Activated CD4-positive, alpha-beta T cell treated with anti-CD3 and anti-CD28 coated beads, Interleukin-2, amount 10 ng/mL, durations not matched to agents 24 days and 14 days (primary cell): ENCODE measurements at regions not wholly inside any gene's neighbourhood (a gene's known extent, or its start where the extent isn't known, plus 50 kb on each side); places are given as distances from the start of the nearest gene placed in this dataset.
"Not testable (repeated sequence)": the region's sequence is repeated elsewhere in the genome, so short reads cannot be mapped to it uniquely, and the experiment has no call there.

Source experiments
- DNase-seq: peaks from one replicate; pipeline ENCODE4 v3.0.0; 2022
- H3K27ac Mint-ChIP-seq: one replicate; pipeline ENCODE4 v1.8.0; 2022; ENCODE audit warnings: mild to moderate bottlenecking, mixed read lengths
- H3K27me3 Mint-ChIP-seq: one replicate; pipeline ENCODE4 v1.8.0; 2022; ENCODE audit warnings: mixed read lengths
- H3K36me3 Mint-ChIP-seq: one replicate; pipeline ENCODE4 v1.8.0; 2022; ENCODE audit warnings: low read depth, mild to moderate bottlenecking, mixed read lengths
- H3K4me1 Mint-ChIP-seq: one replicate; pipeline ENCODE4 v1.8.0; 2021; ENCODE audit warnings: mixed read lengths
- H3K4me3 Mint-ChIP-seq: one replicate; pipeline ENCODE4 v1.8.0; 2022; ENCODE audit warnings: mild to moderate bottlenecking, moderate library complexity, mixed read lengths
- H3K9me3 Mint-ChIP-seq: one replicate; pipeline ENCODE4 v1.8.0; 2021; ENCODE audit warnings: mixed read lengths
- intact Hi-C: fragments of 100-400 bp; cut with micrococcal nuclease; formaldehyde crosslinking; loops from one replicate; pipeline ENCODE4 v1.15.1; 2023

DNA sequence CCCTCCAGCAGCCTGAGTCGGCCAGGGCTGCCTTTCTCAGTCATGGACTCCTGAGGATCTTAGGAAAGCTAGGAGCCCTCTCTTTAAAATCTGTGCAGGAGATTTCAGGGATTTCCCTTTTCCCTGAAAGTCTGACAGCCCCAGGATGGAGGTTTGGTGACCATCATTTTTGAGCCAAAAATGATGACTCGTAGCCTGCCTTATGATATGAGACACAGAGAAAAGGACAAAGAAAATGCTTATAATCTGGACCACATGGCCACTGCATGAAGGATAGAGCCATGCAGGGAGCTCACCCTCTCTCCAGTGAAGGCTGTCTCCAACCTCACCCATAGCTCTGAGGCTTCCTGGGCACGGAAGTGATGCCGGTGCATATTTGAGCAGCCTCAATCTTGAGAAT, 106.6 kb upstream of the CHST15 start:
- Mint-ChIP-seq H3K27ac (no peak overlapping the region), H3K4me1 (peaks cover 3% of the 10 kb centered on the region), H3K27me3 (peaks cover 9% of the 10 kb centered on the region), H3K4me3 (no peak overlapping the region), H3K9me3 (no peaks in the 10 kb centered on the region), H3K36me3 (no peaks in the 10 kb centered on the region)
- intact Hi-C loops = no loop called here
- DNase-seq = no peak

DNA sequence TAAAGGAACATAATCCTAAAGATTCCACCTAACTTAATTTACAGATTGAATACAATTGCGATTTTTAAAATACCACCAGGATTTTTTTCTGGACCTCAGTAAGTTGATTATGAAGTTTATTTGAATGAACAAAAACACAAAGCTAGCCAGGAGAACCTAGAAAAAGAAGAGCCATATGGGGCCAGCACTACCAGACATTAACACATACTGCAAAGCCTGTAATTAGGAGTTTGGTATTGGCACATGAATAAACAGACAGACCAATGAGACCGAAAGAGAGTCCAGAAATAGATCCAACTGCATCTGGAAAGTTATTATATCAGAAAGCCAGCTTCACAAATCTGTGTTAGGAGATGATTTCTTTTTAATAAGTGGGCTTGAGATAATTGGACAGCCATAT, 105.5 kb upstream of the CHST15 start:
- no peak for DNase-seq
- Mint-ChIP-seq H3K4me3 (no peak overlapping the region), H3K27ac (no peak overlapping the region), H3K27me3 (peaks cover 12% of the 10 kb centered on the region), H3K36me3 (no peaks in the 10 kb centered on the region), H3K4me1 (peaks cover 3% of the 10 kb centered on the region), H3K9me3 (no peaks in the 10 kb centered on the region)
- intact Hi-C loops = no loop called here

DNA sequence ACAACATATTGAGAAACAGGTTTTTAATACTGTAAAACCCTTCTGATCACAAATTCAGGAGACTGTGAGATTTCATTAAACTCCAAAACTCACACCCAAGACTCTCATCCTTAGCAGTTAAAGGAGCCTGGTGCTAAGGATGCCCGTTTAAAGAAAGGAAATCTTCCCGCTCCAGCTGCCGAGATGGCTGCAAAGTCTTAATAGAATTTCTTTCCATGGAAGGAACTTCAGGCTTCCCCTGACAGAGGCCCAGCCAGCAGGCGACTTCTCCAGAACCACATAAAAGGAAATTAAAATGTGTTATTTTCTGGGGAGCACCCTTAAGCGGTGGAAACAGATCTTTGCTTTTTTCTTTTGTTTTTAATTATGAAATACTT, 104.7 kb upstream of the CHST15 start:
- Mint-ChIP-seq H3K27me3 (peaks cover 12% of the 10 kb centered on the region), H3K27ac (no peak overlapping the region), H3K9me3 (no peaks in the 10 kb centered on the region), H3K4me1 (peaks cover 3% of the 10 kb centered on the region), H3K4me3 (no peak overlapping the region), H3K36me3 (no peaks in the 10 kb centered on the region)
- intact Hi-C loops = no loop called here
- DNase-seq = no peak

DNA sequence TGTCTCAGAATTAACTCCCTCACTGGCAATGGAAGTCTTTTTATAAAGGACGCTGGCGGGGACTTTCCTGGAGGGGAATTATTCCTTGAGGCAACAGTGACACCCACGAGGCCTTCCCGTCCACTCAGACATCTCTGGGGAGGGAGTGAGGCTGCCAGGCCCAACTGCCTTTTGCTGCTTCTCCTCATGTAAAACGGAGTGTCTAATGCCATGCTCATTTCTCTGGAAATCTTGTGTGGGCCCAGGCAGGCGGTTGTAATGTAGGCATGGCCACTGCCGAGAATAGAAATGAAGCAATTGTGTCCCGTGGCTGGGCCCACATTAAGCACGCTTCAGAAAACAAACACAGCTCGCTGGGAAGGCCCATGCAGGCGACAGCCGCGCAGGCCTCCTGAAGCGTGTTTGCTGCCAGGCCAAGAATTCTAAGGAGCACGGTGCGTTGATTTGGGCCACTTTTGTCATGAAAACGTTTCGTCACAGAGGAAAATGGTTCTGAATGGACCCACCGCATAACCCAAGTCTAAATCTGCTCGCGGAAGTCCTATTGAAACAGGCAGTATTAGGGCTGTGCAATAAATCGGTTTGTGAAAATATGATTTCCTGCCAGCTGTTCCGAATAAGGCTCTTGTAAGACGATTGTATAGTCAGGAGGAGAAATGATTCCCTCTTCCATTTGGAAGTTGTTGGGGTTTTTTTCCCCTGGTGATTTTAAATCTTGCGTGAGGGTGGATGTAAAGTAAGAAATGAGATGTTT, 104.2 kb upstream of the CHST15 start:
- no peaks in the 10 kb centered on the region for H3K36me3 Mint-ChIP-seq

DNA sequence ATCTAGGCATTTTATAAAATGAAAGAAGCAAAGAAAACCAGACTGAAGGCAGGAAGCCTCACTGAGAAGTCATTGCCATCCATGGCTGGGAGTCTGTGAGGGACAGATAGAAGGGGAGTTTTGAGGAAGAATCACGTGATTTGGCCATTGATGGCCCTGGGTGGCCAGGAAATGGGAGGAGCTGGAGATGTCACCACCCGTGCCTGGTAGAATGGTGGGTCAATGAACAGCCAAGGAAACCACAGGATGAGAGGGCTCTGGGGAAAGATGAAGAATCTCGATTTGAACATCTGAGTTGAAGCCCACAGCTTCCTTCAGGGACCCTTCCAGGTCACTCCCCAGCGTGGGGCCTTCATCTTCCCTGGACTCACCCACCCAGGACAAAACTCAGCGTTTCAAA, 103.3 kb upstream of the CHST15 start:
- H3K9me3 Mint-ChIP-seq = no peaks in the 10 kb centered on the region
- peaks cover 3% of the 10 kb centered on the region for H3K4me1 Mint-ChIP-seq
- no peak overlapping the region for H3K4me3 Mint-ChIP-seq
- no peak overlapping the region for H3K27ac Mint-ChIP-seq
- H3K27me3 Mint-ChIP-seq = peaks cover 22% of the 10 kb centered on the region
- H3K36me3 Mint-ChIP-seq = no peaks in the 10 kb centered on the region
- no peak for DNase-seq
- intact Hi-C loops = no loop called here

More for the DNA sequence above, 104.2 kb upstream of the CHST15 start:
- no peak overlapping the region for H3K27ac Mint-ChIP-seq
- H3K9me3 Mint-ChIP-seq = no peaks in the 10 kb centered on the region
- H3K27me3 Mint-ChIP-seq = peaks cover 14% of the 10 kb centered on the region
- H3K4me1 Mint-ChIP-seq = peaks cover 3% of the 10 kb centered on the region
- DNase-seq = no peak
- intact Hi-C loops = no loop called here
- H3K4me3 Mint-ChIP-seq = no peak overlapping the region

DNA sequence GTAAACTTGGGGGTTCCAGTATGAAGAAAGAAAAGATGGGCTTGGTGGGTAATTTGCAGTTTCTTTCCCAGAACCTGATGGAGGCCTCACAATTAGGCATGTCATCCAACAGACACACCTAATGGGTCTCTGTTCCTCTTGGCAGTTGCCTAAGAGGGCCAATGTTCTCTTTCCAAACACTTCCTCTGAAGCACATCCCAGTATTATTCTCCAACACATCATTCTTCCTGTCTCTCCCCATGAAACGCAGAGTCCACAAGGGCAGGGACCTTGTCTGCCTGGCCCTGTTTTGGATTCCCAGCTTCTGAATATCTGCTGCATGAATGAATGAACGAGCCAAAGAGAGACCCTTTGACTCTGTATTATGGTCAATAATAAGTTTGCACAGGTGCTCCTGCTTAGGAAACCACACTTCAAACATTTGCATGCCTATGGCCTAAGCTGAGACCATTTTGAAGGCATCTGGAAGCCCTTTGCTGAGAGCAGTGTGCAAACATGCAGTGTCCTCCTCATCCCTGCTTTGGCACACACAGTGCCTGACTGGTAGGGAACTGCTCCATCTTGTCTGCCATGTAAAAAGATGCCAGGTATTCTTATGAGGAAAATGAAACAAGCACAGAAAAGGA, 100.9 kb upstream of the CHST15 start:
- peaks cover 3% of the 10 kb centered on the region for H3K4me1 Mint-ChIP-seq
- H3K36me3 Mint-ChIP-seq = no peaks in the 10 kb centered on the region
- no peak overlapping the region for H3K4me3 Mint-ChIP-seq
- H3K27ac Mint-ChIP-seq = no peak overlapping the region
- H3K27me3 Mint-ChIP-seq = peaks cover 28% of the 10 kb centered on the region
- no peaks in the 10 kb centered on the region for H3K9me3 Mint-ChIP-seq
- DNase-seq = no peak
- intact Hi-C loops = no loop called here

DNA sequence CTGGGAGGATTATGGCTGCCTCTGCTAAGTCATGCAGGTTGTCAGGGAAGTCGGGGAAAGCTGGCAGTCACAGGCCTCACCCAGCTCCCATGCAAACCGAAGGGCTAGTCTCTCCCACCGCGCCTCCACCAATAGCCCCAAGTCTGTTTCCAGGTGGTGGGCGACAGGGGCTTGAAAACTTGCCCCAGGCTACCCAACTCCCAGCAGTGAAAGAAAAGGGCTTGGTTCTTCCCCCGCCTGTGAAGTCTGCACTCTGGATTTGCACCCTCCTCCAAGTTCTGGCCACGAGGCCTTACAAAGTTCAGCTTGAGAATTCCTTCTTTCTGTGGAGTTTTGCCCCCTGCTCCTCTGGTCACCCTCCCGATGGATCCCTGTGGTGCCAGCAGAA, 99.9 kb upstream of the CHST15 start:
- no peak for DNase-seq
- Mint-ChIP-seq H3K9me3 (no peaks in the 10 kb centered on the region), H3K27ac (no peak overlapping the region), H3K4me1 (peaks cover 3% of the 10 kb centered on the region), H3K27me3 (peaks cover 33% of the 10 kb centered on the region), H3K36me3 (no peaks in the 10 kb centered on the region), H3K4me3 (no peak overlapping the region)
- intact Hi-C loops = no loop called here

DNA sequence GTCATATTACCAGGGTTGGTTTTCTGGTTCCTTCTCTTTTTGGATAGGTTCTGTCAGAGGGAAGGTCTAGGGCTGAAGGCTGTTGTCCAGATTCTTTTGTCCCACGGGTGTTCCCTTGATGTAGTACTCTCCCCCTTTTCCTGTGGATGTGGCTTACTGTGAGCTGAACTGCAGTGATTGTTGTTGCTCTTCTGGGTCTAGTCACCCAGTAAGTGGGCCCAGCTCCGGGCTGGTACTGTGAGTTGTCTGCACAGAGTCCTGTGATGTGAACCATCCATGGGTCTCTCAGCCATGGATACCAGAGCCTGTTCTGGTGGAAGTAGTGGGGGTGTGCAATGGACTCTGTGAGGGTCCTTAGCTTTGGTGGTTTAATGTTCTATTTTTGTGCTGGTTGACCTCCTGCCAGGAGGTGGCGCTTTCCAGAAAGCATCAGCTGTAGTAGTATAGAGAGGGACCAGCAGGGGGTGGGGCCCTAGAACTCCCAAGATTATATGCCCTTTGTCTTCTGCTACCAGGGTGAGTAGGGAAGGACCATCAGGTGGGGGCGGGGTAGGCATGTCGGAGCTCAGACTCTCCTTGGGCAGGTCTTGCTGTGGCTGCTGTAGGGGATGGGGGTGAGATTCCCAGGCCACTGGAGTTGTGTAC, 99.4 kb upstream of the CHST15 start:
- intact Hi-C loops, H3K27ac Mint-ChIP-seq, DNase-seq, H3K4me3 Mint-ChIP-seq, H3K36me3 Mint-ChIP-seq, H3K9me3 Mint-ChIP-seq, H3K4me1 Mint-ChIP-seq: not testable (repeated sequence)
- peaks cover 38% of the 10 kb centered on the region for H3K27me3 Mint-ChIP-seq

DNA sequence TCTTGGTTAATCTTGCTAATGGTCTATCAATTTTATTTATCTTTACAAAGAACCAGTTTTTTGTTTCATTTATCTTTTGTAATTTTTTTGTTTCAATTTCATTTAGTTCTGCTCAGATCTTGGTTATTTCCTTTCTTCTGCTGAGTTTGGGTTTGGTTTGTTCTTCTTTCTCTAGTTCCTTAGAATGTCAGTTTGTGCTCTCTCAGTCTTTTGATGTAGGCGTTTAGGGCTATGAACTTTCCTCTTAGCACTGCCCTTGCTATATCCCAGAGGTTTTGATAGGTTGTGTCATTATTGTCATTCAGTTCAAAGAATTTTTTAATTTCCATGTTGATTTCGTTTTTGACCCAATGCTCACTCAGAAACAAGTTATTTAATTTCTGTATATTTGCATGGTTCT, 97.1 kb upstream of the CHST15 start:
- DNase-seq, H3K4me3 Mint-ChIP-seq, H3K9me3 Mint-ChIP-seq, H3K4me1 Mint-ChIP-seq, H3K36me3 Mint-ChIP-seq, H3K27ac Mint-ChIP-seq, intact Hi-C loops: not testable (repeated sequence)
- peaks cover 35% of the 10 kb centered on the region for H3K27me3 Mint-ChIP-seq

DNA sequence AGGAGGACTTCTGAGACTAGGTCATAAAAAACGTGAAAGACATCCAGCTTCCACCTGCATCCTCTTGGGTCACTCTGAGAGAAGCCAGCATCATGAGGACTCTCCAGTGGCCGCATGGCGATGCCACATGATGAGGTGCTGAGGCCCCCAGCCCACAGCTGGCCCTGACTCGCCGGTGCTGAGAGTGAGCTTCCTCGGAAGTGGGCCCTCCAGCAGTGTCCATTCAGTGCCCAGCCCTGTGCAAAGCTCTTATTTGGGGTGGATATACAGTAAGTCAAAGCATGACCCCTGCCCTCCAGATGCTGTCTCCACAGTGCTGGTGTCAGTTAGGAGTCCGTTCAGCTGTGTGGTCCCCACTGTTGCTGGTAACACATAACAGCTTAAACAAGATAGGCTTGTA, 93.6 kb upstream of the CHST15 start:
- no peaks in the 10 kb centered on the region for H3K9me3 Mint-ChIP-seq
- intact Hi-C loops = no loop called here
- no peak overlapping the region for H3K4me3 Mint-ChIP-seq
- no peak overlapping the region for H3K27ac Mint-ChIP-seq
- no peak for DNase-seq
- H3K4me1 Mint-ChIP-seq = no peaks in the 10 kb centered on the region
- peaks cover 25% of the 10 kb centered on the region for H3K27me3 Mint-ChIP-seq
- H3K36me3 Mint-ChIP-seq = no peaks in the 10 kb centered on the region

DNA sequence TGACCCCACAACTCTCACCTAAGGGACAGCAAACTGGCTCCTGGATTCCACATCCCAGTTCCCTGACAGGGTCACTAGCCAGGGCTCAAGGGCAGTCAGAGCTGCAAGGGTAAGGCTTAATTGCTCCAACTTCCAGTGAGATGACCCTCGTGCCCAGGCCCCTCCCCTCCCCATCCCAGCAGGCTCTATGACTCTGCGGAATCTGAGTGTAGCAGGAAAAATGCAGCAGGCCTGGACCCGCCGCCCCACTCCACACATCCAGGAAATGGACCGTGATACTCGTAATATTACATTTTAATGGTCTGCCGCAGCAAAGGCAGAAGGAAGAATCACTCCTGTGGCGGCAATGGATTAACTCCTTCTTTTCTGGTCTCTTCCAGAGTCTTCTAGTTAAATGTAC, 91.7 kb upstream of the CHST15 start:
- Mint-ChIP-seq H3K36me3 (no peaks in the 10 kb centered on the region), H3K27ac (no peak overlapping the region), H3K4me1 (peaks cover 3% of the 10 kb centered on the region), H3K27me3 (peaks cover 15% of the 10 kb centered on the region), H3K4me3 (no peak overlapping the region), H3K9me3 (no peaks in the 10 kb centered on the region)
- no peak for DNase-seq
- intact Hi-C loops = no loop called here

DNA sequence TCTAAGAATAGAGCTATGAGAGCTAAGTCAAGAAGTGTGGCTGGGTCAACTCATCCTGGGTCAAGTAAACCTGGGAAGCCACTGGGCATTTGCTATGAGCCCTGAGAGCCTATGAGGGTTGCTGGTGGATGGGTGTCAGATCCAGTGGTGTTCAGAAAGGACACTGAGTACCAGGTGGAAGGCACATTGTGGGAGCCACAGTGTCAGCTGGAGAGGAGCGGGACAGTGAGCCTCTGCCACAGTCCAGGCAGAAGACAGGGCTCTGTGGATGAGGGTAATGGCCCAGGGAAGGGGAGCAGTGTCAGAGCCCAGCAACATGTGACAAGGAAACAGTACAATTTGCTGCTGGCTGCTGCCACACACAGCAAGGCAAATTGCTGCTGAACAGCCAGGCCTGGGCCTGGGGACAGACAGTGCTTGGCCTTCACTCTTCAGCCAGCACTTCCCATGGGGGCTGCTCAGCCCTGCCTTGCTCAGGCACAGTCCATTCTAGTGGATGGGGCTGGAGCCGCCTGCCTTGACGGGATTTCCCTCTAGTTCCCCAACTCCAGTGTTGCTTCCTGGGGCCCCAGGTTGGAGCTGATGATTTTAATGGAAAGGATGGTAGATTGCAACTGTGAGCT, 90.9 kb upstream of the CHST15 start:
- no peak for DNase-seq
- Mint-ChIP-seq H3K4me1 (peaks cover 3% of the 10 kb centered on the region), H3K27ac (no peak overlapping the region), H3K4me3 (no peak overlapping the region), H3K36me3 (no peaks in the 10 kb centered on the region), H3K27me3 (peaks cover 12% of the 10 kb centered on the region), H3K9me3 (no peaks in the 10 kb centered on the region)
- intact Hi-C loops = no loop called here

DNA sequence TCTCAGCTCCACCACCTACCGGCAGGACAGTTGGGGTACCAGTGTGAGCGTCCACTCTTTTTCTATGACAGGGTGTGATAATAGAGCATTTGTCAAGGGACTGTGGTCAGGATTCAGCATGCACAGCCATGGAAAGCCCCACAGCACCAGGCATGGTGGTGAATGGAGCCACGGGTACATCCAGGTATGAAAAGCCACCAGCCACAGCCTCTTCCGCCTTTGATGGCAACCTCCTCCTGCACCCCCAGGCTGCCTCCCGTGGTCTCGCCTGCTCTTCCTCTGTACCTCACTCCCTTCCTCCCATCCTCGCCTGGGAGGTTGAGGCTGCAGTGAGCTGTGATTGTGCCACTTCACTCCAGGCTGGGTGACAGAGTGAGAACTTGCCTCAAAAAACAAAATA, 90.2 kb upstream of the CHST15 start:
- intact Hi-C loops = no loop called here
- Mint-ChIP-seq H3K9me3 (no peaks in the 10 kb centered on the region), H3K27ac (no peak overlapping the region), H3K4me3 (no peak overlapping the region), H3K36me3 (no peaks in the 10 kb centered on the region), H3K4me1 (peaks cover 3% of the 10 kb centered on the region), H3K27me3 (peaks cover 8% of the 10 kb centered on the region)
- DNase-seq = no peak

DNA sequence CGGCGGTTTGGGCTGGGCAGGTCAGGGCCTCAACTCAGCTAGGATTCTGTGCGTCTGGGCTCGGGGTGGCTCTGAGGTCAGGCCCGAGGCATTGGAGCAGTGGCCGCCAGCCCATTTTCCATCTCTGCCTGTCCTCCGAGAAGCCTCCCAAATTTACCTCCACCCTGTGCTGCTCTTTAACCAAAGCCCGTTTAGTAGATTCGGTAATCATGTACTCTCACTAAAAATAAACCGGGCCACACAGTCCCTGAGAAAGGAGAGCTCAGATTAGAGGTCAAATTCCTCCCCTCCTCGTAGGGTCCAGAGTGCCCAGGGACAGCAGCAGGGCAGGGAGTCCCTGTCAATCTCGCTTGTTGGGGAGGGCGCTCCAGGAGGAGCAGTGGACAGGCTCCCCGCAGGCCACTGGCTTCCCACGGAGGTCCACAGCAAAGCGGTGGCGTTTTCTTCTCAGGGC, 88.7 kb upstream of the CHST15 start:
- no peak for DNase-seq
- no peak overlapping the region for H3K4me3 Mint-ChIP-seq
- H3K4me1 Mint-ChIP-seq = peaks cover 3% of the 10 kb centered on the region
- peaks cover 2% of the 10 kb centered on the region for H3K27me3 Mint-ChIP-seq
- H3K27ac Mint-ChIP-seq = no peak overlapping the region
- H3K36me3 Mint-ChIP-seq = no peaks in the 10 kb centered on the region
- no peaks in the 10 kb centered on the region for H3K9me3 Mint-ChIP-seq
- intact Hi-C loops = no loop called here
